ACC112 (cell line): ENCODE measurements at regions not wholly inside any gene's neighbourhood (a gene's known extent, or its start where the extent isn't known, plus 50 kb on each side); places are given as distances from the start of the nearest gene placed in this dataset.

Experiments used
- H2AFZ ChIP-seq: fragments of 200-600 bp; sonication (generic); one replicate; pipeline ENCODE4 v1.6.0; 2017; ENCODE audit warnings: antibody characterized with exemption, low read length; ENCODE audit not compliant: unreplicated experiment
- H3K27ac ChIP-seq: fragments of 200-600 bp; sonication (generic); 2 replicates; pipeline ENCODE4 v1.5.1; 2014; ENCODE audit warnings: low read depth, mild to moderate bottlenecking, antibody characterized with exemption, low read length, moderate library complexity
- H3K27me3 ChIP-seq: fragments of 200-600 bp; sonication (generic); 2 replicates; pipeline ENCODE4 v1.6.1; 2014; ENCODE audit warnings: mild to moderate bottlenecking, antibody characterized with exemption, low read length, moderate library complexity, mixed read lengths; ENCODE audit not compliant: insufficient read depth
- H3K36me3 ChIP-seq: fragments of 200-600 bp; sonication (generic); 2 replicates; pipeline ENCODE4 v1.6.1; 2016; ENCODE audit warnings: mild to moderate bottlenecking, antibody characterized with exemption, low read length, moderate library complexity, mixed read lengths; ENCODE audit not compliant: insufficient read depth
- H3K4me1 ChIP-seq: fragments of 200-600 bp; sonication (generic); one replicate; pipeline ENCODE4 v1.6.1; 2016; ENCODE audit warnings: low read length, mixed read lengths; ENCODE audit not compliant: insufficient read depth, unreplicated experiment, control insufficient read depth
- H3K4me3 ChIP-seq: fragments of 200-600 bp; sonication (generic); 2 replicates; pipeline ENCODE4 v1.5.1; 2014; ENCODE audit warnings: mild to moderate bottlenecking, low read depth, low read length
- H3K79me2 ChIP-seq: fragments of 200-600 bp; sonication (generic); one replicate; pipeline ENCODE4 v1.6.0; 2016; ENCODE audit warnings: low read length; ENCODE audit not compliant: control insufficient read depth, unreplicated experiment, insufficient read depth

- no peaks in the 10 kb centered on the region for H3K36me3 ChIP-seq
- H3K4me3 ChIP-seq = no peak overlapping the region
- no peaks in the 10 kb centered on the region for H3K4me1 ChIP-seq
- no peaks in the 10 kb centered on the region for H3K27me3 ChIP-seq
- no peak overlapping the region for H3K27ac ChIP-seq
- no peaks in the 10 kb centered on the region for H3K79me2 ChIP-seq
- H2AFZ ChIP-seq = no peak overlapping the region
Measured at GRCh38 chr12:29054858-29055663, 94.0 kb upstream of the FAR2 start.

- H3K36me3 ChIP-seq = no peaks in the 10 kb centered on the region
- H3K27me3 ChIP-seq = no peaks in the 10 kb centered on the region
- no peak overlapping the region for H3K4me3 ChIP-seq
- no peaks in the 10 kb centered on the region for H3K79me2 ChIP-seq
- peaks cover 4% of the 10 kb centered on the region for H3K4me1 ChIP-seq
- H3K27ac ChIP-seq = no peak overlapping the region
- H2AFZ ChIP-seq = no peak overlapping the region
Measured at GRCh38 chr12:29066011-29066588, 83.0 kb upstream of the FAR2 start.

DNA sequence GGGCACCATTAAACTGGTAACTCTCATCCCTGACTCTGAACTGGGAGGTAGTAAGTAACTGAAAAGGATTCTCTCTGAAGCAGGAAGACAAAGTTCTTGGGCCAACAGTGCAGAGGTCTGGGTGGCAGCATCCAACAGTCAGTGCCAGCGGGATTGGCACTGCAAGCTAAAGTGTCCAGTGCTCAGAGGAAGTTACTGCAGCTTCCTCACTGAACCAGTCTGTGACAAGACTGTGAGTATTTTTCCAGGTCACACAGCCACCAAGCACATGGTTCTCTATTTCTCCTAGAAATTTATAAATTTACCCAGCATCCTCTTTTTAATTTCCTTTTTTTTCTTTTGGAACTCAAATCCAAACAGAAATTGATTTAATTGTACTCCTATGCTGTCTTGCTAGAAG lies 81.6 kb upstream of the FAR2 start:
- Histone ChIP-seq H3K36me3 (no peaks in the 10 kb centered on the region), H3K79me2 (no peaks in the 10 kb centered on the region), H3K27ac (no peak overlapping the region), H3K4me1 (peaks cover 4% of the 10 kb centered on the region), H2AFZ (no peak overlapping the region), H3K4me3 (no peak overlapping the region), H3K27me3 (no peaks in the 10 kb centered on the region)

- peaks cover 4% of the 10 kb centered on the region for H3K4me1 ChIP-seq
- H3K27ac ChIP-seq = no peak overlapping the region
Measured at GRCh38 chr12:29070309-29070708, 78.8 kb upstream of the FAR2 start.

DNA sequence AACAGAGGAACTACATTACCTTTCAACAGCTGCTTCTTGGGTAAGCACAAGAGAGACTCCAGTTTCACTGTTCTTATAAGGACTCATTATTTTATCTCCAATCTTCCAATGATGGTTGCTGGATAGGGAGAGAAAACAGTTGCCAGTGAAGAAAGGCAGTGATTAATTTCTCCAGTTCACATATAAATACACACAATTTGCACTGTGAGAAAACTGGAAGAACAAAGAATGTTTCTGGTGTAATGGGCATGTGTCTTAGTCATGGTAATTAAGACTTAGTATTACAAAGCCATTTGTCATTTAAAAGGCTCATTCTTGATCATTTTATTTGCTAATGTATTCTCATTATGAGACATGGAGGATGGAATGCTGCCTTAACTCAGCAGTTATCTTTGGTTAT lies 78.0 kb upstream of the FAR2 start:
- Histone ChIP-seq H2AFZ (no peak overlapping the region), H3K4me3 (no peak overlapping the region), H3K27me3 (no peaks in the 10 kb centered on the region), H3K27ac (no peak overlapping the region), H3K79me2 (no peaks in the 10 kb centered on the region), H3K4me1 (peaks cover 1% of the 10 kb centered on the region), H3K36me3 (no peaks in the 10 kb centered on the region)

More at GRCh38 chr12:29070309-29070708, 78.8 kb upstream of the FAR2 start:
- no peak overlapping the region for H3K4me3 ChIP-seq
- no peak overlapping the region for H2AFZ ChIP-seq
- H3K36me3 ChIP-seq = no peaks in the 10 kb centered on the region
- H3K79me2 ChIP-seq = no peaks in the 10 kb centered on the region
- no peaks in the 10 kb centered on the region for H3K27me3 ChIP-seq

DNA sequence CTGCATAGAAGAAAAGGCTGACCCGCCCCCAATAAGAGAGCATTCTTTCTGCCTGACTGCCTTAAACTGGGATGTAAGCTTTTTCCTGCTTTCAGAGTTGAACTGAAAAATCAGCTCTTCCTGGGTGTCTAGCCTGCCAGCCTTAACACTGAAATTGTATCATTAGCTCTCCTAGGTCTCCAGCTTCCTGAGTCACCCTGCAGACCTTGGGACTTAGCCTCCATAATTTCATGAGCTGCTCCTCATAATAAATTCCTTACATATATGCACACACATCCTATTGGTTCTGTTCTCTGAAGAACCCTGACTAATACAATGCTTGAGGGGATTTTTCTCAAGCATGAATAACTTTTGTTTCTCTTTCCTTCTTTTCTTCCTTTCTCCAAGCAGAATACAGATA lies 76.4 kb upstream of the FAR2 start:
- H3K27ac ChIP-seq = no peak overlapping the region

GRCh38 chr12:29073631-29074239 lies 75.3 kb upstream of the FAR2 start:
- Histone ChIP-seq H3K27ac (no peak overlapping the region), H3K4me1 (no peaks in the 10 kb centered on the region), H3K27me3 (no peaks in the 10 kb centered on the region), H3K79me2 (no peaks in the 10 kb centered on the region), H3K36me3 (no peaks in the 10 kb centered on the region), H3K4me3 (no peak overlapping the region), H2AFZ (no peak overlapping the region)

More for the DNA sequence above, 76.4 kb upstream of the FAR2 start:
- Histone ChIP-seq H3K4me1 (no peaks in the 10 kb centered on the region), H2AFZ (no peak overlapping the region), H3K79me2 (no peaks in the 10 kb centered on the region), H3K4me3 (no peak overlapping the region), H3K27me3 (no peaks in the 10 kb centered on the region), H3K36me3 (no peaks in the 10 kb centered on the region)

DNA sequence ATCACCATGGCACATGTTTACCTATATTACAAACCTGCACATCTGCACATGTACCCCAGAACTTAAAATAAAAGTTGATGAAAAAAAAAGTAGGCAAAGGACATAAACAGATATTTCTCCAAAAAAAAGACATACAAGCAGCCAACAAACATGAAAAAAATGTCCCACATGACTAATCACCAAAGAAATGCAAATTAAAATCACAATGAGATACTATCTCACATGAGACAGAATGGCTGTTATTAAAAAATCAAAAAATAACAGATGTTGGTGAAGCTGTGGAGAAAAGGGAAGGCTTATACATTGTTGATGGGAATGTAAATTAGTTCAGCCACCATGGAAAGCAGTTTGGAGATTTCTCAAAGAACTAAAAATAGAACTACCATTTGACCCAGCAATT lies 68.0 kb upstream of the FAR2 start:
- Histone ChIP-seq H3K27me3 (no peaks in the 10 kb centered on the region), H3K79me2 (no peaks in the 10 kb centered on the region), H2AFZ (no peak overlapping the region), H3K4me3 (no peak overlapping the region), H3K36me3 (no peaks in the 10 kb centered on the region), H3K27ac (no peak overlapping the region), H3K4me1 (no peaks in the 10 kb centered on the region)

GRCh38 chr12:29082522-29082921 lies 66.6 kb upstream of the FAR2 start:
- H3K27me3 ChIP-seq = no peaks in the 10 kb centered on the region
- no peak overlapping the region for H3K4me3 ChIP-seq
- H3K36me3 ChIP-seq = no peaks in the 10 kb centered on the region
- no peaks in the 10 kb centered on the region for H3K79me2 ChIP-seq
- no peaks in the 10 kb centered on the region for H3K4me1 ChIP-seq
- H3K27ac ChIP-seq = no peak overlapping the region
- peak overlapping the region; percentile 57 for H2AFZ ChIP-seq

GRCh38 chr12:29086325-29087271 lies 62.5 kb upstream of the FAR2 start:
- no peaks in the 10 kb centered on the region for H3K79me2 ChIP-seq
- no peak overlapping the region for H3K4me3 ChIP-seq

More at GRCh38 chr12:29086325-29087271, 62.5 kb upstream of the FAR2 start:
- Histone ChIP-seq H3K27me3 (no peaks in the 10 kb centered on the region), H3K27ac (no peak overlapping the region), H2AFZ (no peak overlapping the region), H3K36me3 (no peaks in the 10 kb centered on the region), H3K4me1 (no peaks in the 10 kb centered on the region)
